OCI-LY7 (cell line): ENCODE measurements at regions not wholly inside any gene's neighbourhood (a gene's known extent, or its start where the extent isn't known, plus 50 kb on each side); places are given as distances from the start of the nearest gene placed in this dataset.

Source experiments
- BruUV-seq: library from RNA; stranded (reverse); fragments of 400-500 nt; replicated peaks from 2 replicates; lab custom pipeline; 2021; lab: Mats Ljungman, UMichigan
- CTCF ChIA-PET: fragments of 300-600 bp; sonication (Branson Sonifier 250); formaldehyde crosslinking; loops from one replicate; lab custom pipeline; 2022; ENCODE audit warnings: antibody characterized with exemption; ENCODE audit not compliant: unreplicated experiment; lab: Charles Lee
- POLR2A ChIA-PET: fragments of 300-600 bp; sonication (Branson Sonifier 250); formaldehyde crosslinking; loops from one replicate; lab custom pipeline; 2022; ENCODE audit warnings: antibody characterized with exemption; lab: Charles Lee
- DNase-seq: peaks from one replicate; pipeline ENCODE4 v3.0.0-alpha.2; 2015; ENCODE audit warnings: low spot score
- H2AFZ ChIP-seq: fragments of 200-600 bp; sonication (generic), shearing (Covaris generic); 2 replicates; pipeline ENCODE4 v1.6.1; 2014; ENCODE audit warnings: mild to moderate bottlenecking, antibody characterized with exemption, low read length, moderate library complexity
- H3K27ac ChIP-seq: fragments of 200-600 bp; sonication (generic); 2 replicates; pipeline ENCODE4 v1.5.1; 2014; ENCODE audit warnings: mixed run types, low read depth, mild to moderate bottlenecking, moderate library complexity, low read length, inconsistent platforms; ENCODE audit not compliant: poor library complexity, severe bottlenecking
- H3K36me3 ChIP-seq: fragments of 200-600 bp; sonication (generic); 2 replicates; pipeline ENCODE4 v1.6.1; 2014; ENCODE audit warnings: mild to moderate bottlenecking, antibody characterized with exemption, low read length, moderate library complexity, mixed read lengths; ENCODE audit not compliant: insufficient read depth
- H3K4me1 ChIP-seq: fragments of 200-600 bp; sonication (generic); 2 replicates; pipeline ENCODE4 v1.5.1; 2014; ENCODE audit warnings: mild to moderate bottlenecking, low read length; ENCODE audit not compliant: insufficient read depth, poor library complexity, severe bottlenecking
- H3K4me2 ChIP-seq: fragments of 200-600 bp; sonication (generic); 2 replicates; pipeline ENCODE4 v1.6.1; 2014; ENCODE audit warnings: mild to moderate bottlenecking, low read length
- H3K4me3 ChIP-seq: fragments of 200-600 bp; sonication (generic); 2 replicates; pipeline ENCODE4 v1.5.1; 2014; ENCODE audit warnings: mild to moderate bottlenecking, low read depth, low read length; ENCODE audit not compliant: poor library complexity, severe bottlenecking
- H3K79me2 ChIP-seq: fragments of 200-600 bp; sonication (generic); 2 replicates; pipeline ENCODE4 v1.6.1; 2016; ENCODE audit warnings: low read depth, mild to moderate bottlenecking, low read length, moderate library complexity, mixed read lengths; ENCODE audit not compliant: insufficient read depth
- H3K9me2 ChIP-seq: fragments of 200-600 bp; sonication (generic); 2 replicates; pipeline ENCODE4 v1.6.1; 2016; ENCODE audit warnings: mild to moderate bottlenecking, low read length, mixed read lengths; ENCODE audit not compliant: insufficient read depth
- H3K9me3 ChIP-seq: fragments of 200-600 bp; sonication (generic); 2 replicates; pipeline ENCODE4 v1.6.1; 2014; ENCODE audit warnings: mild to moderate bottlenecking, mixed run types, low read length, mixed read lengths
- H4K20me1 ChIP-seq: fragments of 200-600 bp; sonication (generic); 2 replicates; pipeline ENCODE4 v1.6.1; 2014; ENCODE audit warnings: mild to moderate bottlenecking, antibody characterized with exemption, low read length, moderate library complexity, mixed read lengths; ENCODE audit not compliant: insufficient read depth
- CTCF ChIP-seq: fragments of 200-600 bp; sonication (generic); conservative IDR thresholded peaks from 2 replicates; pipeline ENCODE4 v1.5.1; 2014; ENCODE audit warnings: mild to moderate bottlenecking, antibody characterized with exemption, low read length, moderate library complexity, mixed read lengths
- EZH2phosphoT487 ChIP-seq: fragments of 200-600 bp; sonication (generic); IDR thresholded peaks from 2 replicates; pipeline ENCODE4 v1.6.1; 2018; ENCODE audit warnings: low read depth, borderline replicate concordance, mild to moderate bottlenecking, mixed run types, antibody characterized with exemption, low read length, moderate library complexity, mixed read lengths
- intact Hi-C: fragments of 100-400 bp; cut with micrococcal nuclease; formaldehyde crosslinking; loops from one replicate; pipeline ENCODE4 v1.10.0; 2022; ENCODE audit not compliant: unreplicated experiment

GRCh38 chr16:54417384-54417783 is 130.8 kb upstream of the IRX3 start:
- H3K36me3 ChIP-seq = no peaks in the 10 kb centered on the region
- CTCF ChIA-PET = no interaction called here
- no TSS peak for BruUV-seq
- H3K9me2 ChIP-seq = no peaks in the 10 kb centered on the region
- no peak overlapping the region for H3K4me2 ChIP-seq
- no peak overlapping the region for H2AFZ ChIP-seq
- DNase-seq = no peak
- POLR2A ChIA-PET = no interaction called here
- H3K79me2 ChIP-seq = no peaks in the 10 kb centered on the region
- H3K4me1 ChIP-seq = no peaks in the 10 kb centered on the region
- no peak for TF ChIP-seq EZH2phosphoT487
- TF ChIP-seq CTCF = no peak
- H3K27ac ChIP-seq = no peak overlapping the region
- no peaks in the 10 kb centered on the region for H4K20me1 ChIP-seq
- H3K4me3 ChIP-seq = no peak overlapping the region
- no peaks in the 10 kb centered on the region for H3K9me3 ChIP-seq
- intact Hi-C loops = no loop called here

GRCh38 chr16:54414671-54415070 is 128.1 kb upstream of the IRX3 start:
- H3K79me2 ChIP-seq = no peaks in the 10 kb centered on the region
- H4K20me1 ChIP-seq = no peaks in the 10 kb centered on the region
- no peak overlapping the region for H3K4me2 ChIP-seq
- ChIA-PET CTCF (no interaction called here), POLR2A (no interaction called here)
- BruUV-seq = no TSS peak
- H3K4me3 ChIP-seq = no peak overlapping the region
- no peak overlapping the region for H2AFZ ChIP-seq
- H3K9me2 ChIP-seq = no peaks in the 10 kb centered on the region
- H3K4me1 ChIP-seq = no peaks in the 10 kb centered on the region
- no peak for DNase-seq
- H3K27ac ChIP-seq = no peak overlapping the region
- H3K36me3 ChIP-seq = no peaks in the 10 kb centered on the region
- intact Hi-C loops = no loop called here
- TF ChIP-seq CTCF = no peak
- no peak for TF ChIP-seq EZH2phosphoT487
- H3K9me3 ChIP-seq = no peaks in the 10 kb centered on the region

DNA sequence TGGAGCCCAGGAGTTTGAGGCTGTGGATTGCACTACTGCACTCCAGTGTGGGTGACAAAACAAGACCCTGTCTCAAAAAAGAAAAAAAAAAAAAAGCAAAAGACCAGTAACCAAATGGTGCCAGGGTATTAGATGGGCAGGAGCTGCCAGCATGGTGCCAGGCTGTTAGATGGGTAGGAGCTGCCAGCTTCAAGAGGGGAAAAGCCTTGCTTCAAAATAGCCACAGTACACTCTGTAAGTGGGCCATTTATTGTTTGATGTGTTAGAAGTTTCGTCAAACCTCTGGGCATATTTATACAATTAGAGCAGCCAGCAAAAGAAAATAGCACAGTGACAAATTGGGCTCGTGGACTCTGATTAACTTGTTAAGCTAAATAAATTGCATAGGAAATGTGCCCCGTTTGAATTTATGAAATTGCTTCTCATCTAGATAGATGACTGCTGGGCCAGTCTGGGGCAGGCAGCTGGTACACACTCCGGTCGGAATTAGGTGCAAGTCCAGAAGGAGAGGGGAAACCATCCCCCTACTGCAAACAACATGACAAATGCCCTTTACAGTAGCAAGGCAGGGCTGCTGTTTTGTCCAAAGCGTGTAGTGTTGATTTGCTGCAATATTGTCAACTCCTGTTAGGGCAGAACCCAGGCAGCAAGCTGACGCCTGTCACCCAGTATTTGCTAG is 126.3 kb upstream of the IRX3 start:
- TF ChIP-seq EZH2phosphoT487 = no peak
- TF ChIP-seq CTCF = no peak
- no peak overlapping the region for H2AFZ ChIP-seq
- H3K4me3 ChIP-seq = no peak overlapping the region
- BruUV-seq = no TSS peak
- intact Hi-C loops = no loop called here
- H3K9me3 ChIP-seq = no peaks in the 10 kb centered on the region
- no peaks in the 10 kb centered on the region for H3K4me1 ChIP-seq
- no peak overlapping the region for H3K27ac ChIP-seq
- H3K9me2 ChIP-seq = no peaks in the 10 kb centered on the region
- H3K4me2 ChIP-seq = no peak overlapping the region
- no peaks in the 10 kb centered on the region for H4K20me1 ChIP-seq
- no peaks in the 10 kb centered on the region for H3K79me2 ChIP-seq
- ChIA-PET POLR2A (no interaction called here), CTCF (no interaction called here)
- no peaks in the 10 kb centered on the region for H3K36me3 ChIP-seq
- no peak for DNase-seq
